SH-SY5Y (cell line): ENCODE measurements at regions not wholly inside any gene's neighbourhood (a gene's known extent, or its start where the extent isn't known, plus 50 kb on each side); places are given as distances from the start of the nearest gene placed in this dataset.

Source experiments
- GATA2 ChIP-seq: IDR thresholded peaks from 2 replicates; pipeline ENCODE4 v1.6.1; 2011; ENCODE audit warnings: mild to moderate bottlenecking, low read depth, low read length
- GATA3 ChIP-seq: IDR thresholded peaks from 2 replicates; pipeline ENCODE4 v1.6.1; 2011; ENCODE audit warnings: low read depth, mild to moderate bottlenecking, low read length, moderate library complexity

DNA sequence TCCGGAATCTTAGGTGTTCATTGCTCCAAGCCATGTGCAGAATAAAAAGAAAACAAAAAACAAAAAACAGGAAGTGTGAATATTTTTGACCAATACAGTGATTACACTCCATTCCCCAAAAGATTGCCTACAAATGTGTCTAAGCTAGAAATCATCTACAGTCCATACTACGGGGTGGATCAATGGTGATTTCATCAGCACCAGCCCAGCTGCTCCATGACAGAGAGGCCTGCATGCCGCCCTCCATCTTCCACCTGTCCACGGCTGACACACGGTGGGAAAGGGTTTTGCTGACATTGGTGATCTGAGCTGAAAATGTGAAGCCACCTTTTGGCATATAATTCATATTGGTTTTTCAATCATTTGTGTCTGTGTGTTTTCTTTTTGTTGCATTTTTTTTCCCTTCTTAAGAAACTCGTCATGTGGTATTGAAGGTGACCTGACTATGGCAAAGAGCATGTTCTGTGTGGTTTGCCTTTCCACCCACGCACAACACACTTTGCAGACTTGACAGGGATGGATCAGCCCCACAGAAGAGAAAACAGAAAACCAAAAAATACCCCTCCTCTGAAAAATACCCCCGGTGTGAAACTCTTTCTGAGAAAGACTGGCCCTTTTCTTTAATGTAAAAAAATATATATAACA lies 533.1 kb downstream of the RNF144A start:
- no peak for TF ChIP-seq GATA3
- TF ChIP-seq GATA2: no peak

DNA sequence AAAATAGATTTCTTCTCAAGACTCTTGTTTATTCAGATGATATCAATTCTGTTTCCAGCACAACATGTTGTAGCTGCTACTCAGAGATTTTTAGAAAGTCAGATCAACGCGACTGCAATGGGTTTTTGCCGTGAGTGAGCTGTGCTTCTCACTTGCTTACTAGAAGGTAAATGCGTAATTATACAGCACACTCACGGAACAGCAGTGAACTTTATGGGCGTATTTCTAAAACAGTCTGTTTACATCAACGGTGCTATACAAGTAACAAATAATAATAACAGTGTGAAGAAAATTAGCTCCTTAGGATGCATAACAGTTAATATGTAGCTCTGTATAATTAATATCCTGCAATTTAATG lies 533.6 kb downstream of the RNF144A start:
- no peak for TF ChIP-seq GATA3
- no peak for TF ChIP-seq GATA2

DNA sequence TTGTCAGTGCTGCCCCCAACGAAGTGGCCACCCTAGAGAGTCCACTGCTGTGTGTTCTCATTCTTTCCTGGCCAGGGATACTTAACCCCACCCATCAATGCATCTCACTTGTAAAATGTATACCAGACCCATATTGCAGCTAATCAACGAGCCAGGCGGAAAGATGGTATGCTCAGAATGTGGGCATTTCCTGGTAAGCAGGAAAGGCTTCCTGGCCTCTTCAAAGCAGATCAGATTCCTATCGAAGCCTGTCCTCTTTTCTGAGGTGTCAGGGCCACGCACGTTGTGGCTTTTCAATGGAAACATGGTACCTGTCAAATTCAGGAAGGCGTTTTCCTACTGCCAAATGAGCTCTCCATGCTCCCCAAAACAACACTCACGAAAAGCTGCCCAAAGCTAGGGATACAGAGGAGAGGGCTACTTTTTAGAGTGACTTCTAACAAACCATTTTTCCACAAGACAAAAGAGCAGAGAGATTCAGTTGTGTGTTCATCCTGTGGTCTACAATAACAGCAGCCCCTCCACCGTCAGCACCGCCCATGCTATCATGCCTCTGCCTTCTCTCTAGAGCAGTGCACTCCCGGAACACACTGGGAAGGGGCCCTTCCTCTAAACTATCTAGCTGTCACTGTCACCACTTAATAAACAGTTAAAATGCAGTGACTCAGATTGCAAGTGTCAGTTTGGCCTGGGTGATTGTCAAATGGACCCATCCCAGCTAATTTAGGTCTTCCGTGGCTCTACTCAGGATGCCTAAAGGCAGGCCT lies 535.1 kb downstream of the RNF144A start:
- TF ChIP-seq GATA3: no peak
- TF ChIP-seq GATA2: no peak

DNA sequence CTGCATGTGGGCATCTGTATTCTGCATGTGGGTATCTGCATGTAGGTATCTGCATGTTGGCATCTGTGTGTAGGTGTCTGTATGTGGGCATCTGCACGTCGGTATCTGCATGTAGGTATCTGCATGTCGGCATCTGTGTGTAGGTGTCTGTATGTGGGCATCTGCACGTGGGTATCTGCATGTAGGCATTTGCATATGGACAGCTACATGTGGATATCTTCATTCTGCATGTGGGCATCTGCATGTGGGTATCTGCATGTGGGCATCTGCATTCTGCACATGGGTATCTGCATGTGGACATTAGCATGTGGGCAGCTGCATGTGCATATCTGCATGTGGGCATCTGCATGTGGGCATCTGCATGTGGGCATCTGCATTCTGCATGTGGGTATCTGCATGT lies 537.4 kb downstream of the RNF144A start:
- TF ChIP-seq GATA2 (no peak), GATA3 (no peak)

DNA sequence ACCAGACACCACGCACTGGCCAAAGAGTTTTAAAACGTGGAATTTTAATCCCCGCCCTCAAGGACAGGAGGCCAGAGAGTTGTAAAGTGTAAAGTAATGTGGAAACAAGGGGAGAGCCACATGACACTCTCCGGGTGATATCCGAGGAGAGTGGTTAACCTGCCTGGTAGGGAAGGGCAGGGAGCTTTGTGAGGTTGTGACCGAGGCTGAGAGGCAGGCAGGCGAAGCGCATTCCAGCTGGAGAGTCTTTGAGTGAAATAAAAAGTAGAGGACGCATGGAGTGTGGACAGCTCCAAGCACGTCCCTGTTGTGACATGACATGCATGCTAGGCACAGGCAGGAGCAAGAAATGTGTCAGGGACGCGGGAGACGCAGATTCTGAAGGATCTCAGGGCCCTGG lies 539.5 kb downstream of the RNF144A start:
- TF ChIP-seq GATA3 (no peak), GATA2 (no peak)

DNA sequence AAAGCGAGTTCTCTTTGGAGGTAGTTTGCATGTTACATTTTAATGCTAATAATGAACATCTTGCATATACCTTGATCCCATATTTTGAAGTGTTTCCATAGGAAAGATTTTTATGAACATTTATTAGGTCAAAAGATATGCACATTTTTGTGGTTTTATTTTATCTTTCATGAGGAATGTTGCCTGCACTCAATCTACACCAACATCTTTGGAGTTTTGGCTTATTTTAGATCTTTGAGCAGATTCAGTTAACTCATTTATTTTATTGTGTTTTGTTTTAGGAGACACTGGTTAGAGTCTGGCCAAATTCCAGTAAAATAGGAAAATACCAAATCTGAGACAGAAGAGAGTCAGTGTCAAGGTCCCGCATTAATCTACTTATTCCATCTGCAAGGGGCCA lies 540.9 kb downstream of the RNF144A start:
- no peak for TF ChIP-seq GATA2
- TF ChIP-seq GATA3: no peak

DNA sequence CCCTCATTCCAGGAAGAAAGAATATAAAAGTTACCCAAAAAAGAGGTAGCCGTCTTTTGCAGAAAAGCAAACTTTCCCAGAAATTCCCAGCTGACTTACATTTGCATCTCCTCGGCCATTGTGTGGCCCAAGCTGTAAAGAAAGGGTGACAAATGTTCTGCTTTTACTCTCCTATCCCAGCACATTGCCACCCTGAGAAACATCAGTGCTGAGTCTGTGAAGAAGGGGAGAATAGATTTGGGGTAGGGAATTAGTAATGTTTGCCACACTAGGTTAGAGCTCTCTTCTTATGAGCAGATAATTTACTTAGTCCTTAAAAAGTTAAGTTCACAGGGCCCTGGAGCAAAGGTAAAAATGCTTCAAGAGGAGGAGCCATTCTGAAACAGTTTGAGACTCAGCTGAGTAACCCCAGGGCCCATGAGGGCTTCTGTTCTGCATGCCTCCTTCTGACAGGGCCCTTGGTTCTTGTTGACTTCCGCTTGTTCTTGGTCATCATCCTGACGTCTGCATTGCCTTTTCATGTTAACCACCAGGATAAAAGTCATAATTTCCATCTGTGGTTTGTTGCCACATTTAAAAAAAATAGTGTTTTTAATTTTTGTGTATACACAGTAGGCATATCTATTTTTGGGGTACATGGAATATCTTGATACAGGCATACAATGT lies 550.7 kb downstream of the RNF144A start:
- TF ChIP-seq GATA3 (no peak), GATA2 (no peak)

DNA sequence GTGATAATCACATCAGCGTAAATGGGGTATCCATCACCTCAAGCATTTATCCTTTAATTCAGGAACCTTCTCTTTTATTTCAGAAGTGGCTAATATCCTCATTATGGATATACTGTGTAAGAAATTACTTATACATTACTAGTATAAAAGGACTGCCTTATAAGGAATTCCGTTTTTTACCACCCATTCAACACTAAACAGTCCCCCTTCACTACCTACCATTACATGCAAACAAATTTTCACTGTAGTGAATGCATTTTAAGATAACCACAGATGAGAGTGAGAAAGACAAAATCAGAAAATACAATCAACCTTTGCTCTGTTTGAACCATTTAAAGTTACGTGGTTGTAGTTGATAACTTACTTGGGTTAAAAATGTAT lies 551.2 kb downstream of the RNF144A start:
- no peak for TF ChIP-seq GATA2
- TF ChIP-seq GATA3: no peak

DNA sequence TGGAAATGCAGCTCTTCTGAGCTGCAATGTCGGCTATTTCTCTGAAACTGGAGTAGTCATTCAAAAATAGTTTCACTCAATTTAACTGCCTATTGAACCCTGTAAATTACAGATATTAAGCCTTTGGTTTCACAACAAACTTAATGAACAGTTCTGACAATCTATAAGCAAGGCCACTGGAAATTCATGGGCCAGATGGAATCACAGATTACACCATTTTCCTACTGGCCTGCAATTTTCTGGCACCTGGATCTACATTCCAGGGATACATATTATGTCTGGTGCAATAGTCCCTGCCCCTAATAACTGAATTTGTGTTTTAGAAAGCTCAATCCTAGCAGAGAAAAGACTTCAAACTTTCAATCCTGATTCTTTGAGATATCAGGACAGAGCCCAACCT lies 551.7 kb downstream of the RNF144A start:
- TF ChIP-seq GATA2: no peak
- no peak for TF ChIP-seq GATA3

DNA sequence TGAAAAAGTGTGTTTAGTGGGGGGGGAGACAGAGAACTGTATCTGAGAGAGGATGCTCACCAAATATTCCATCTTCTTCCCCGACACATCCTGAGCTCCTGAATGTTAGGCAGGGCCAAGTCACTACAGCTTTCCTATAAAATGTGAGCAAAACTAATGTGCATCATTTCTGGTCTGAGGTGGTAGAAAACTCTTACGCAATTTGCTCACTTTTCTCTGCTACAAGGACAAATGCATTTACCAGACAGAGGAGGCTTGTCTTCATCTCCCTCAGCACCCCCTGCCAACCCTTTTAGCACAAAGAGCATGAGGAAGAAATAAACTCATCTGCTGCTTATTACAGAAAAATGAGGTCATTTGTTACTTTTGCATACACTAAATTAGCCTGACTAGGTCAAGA lies 554.0 kb downstream of the RNF144A start:
- TF ChIP-seq GATA2 (no peak), GATA3 (no peak)

DNA sequence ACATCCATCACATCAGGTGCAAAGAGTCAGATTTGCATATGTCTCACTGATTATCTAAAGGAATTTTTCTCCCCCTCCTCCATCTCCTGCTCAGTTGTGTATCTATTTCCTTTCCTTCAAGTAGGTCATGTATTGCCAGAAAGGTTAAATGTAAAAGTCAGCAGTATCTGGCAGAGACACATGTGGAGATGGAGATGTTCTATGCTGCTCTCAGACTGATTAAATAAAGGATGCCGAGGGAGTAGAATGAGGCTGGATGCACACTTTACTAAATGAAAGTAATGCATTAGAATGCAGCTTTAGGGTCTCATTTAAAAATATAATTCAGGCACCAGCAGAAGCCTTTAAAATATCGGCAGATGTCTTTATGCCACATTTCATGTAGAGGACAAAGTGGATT lies 555.3 kb downstream of the RNF144A start:
- TF ChIP-seq GATA3: no peak
- no peak for TF ChIP-seq GATA2

DNA sequence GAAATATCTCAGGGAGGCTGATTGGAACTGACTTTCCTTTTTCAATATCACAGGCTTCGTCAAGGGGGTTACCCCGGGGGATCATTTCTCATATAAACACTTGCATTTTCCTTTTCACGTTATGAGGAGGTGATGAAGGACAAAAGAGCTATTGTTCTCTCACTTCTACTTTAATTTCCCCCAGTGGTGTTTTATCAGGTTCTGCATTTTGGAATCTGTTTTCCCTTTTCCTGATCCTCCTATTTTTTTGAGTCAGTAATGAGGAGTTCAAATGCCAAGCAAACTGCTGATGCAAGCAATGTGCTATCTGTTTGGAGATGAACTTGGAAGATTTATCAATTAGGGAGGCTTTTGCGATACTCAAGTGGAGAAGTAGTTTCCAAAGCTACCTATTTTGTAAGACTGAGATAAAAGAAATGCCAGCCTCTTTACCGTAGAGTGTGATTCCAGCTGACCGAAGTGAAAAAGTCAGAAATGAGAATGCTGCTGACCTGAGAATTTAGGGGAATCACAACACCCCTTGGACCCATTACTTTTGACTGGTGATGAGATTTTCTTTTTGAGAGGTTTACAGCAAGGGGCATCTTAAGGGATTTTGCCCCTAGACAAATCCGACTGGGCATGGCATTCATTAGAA lies 556.0 kb downstream of the RNF144A start:
- no peak for TF ChIP-seq GATA3

DNA sequence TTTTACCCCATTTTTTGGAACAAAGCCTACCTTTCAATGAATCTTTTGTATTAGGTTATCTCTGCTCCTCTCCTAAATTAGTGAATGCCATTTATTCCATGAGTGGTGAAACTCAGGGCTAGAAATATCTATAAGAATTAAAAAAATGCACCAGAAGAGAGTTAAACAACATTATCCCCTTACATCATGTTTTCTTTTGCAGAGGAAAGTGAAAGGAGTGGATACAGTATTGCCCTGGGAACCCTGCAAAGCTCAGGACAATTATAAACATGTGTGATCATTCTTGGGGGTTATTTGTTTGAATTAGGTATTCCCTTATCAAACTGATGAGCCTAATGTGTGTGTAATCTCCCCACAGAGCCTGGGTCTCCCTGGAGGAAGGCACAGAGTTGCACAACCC lies 559.2 kb downstream of the RNF144A start:
- TF ChIP-seq GATA2: no peak
- no peak for TF ChIP-seq GATA3

DNA sequence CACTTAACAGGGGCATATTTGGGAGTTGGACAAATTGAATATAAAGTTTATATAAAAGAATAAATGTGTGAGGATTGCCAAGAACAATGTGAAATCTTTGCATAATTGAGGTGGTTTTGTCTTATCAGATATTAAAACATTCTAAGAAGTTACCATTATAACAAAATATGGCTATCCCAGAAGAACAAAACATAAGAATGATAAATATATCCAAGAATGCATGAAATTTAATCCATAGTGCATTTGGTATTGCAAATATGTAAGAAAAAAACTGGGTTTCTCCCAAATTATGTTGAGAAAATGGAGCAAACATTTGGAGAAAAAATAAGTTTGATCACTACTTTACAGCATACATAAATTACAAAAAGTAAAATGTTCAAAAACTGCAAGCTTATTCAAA lies 562.4 kb downstream of the RNF144A start:
- no peak for TF ChIP-seq GATA2
- no peak for TF ChIP-seq GATA3

DNA sequence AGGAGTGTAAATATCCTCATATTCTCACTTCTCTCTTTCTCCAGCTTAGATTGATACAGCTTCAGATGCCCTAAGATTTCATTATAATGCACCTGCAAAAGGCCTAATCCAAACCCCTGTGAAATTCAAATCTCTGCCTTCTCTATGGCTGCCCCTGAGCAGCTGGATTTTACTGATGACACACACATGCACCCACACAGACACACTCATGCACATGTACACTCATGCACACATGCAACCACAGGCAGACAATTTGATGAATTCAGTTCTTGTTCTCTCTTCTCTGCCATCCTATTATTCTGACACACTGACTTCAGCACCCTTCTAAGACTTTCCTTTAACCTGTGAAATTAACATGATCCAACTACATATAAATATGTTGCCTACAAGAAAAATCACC lies 563.2 kb downstream of the RNF144A start:
- TF ChIP-seq GATA3 (no peak), GATA2 (no peak)
